HG03520 (cell line): ENCODE measurements at regions not wholly inside any gene's neighbourhood (a gene's known extent, or its start where the extent isn't known, plus 50 kb on each side); places are given as distances from the start of the nearest gene placed in this dataset.
"Not testable (repeated sequence)": the region's sequence is repeated elsewhere in the genome, so short reads cannot be mapped to it uniquely, and the experiment has no call there.

ENCODE experiments used
- ATAC-seq: cut with Tn5 transposase; IDR thresholded peaks from one replicate; pipeline ENCODE4 v1.9.1; 2021; ENCODE audit warnings: mild to moderate bottlenecking, moderate library complexity; ENCODE audit not compliant: unreplicated experiment

DNA sequence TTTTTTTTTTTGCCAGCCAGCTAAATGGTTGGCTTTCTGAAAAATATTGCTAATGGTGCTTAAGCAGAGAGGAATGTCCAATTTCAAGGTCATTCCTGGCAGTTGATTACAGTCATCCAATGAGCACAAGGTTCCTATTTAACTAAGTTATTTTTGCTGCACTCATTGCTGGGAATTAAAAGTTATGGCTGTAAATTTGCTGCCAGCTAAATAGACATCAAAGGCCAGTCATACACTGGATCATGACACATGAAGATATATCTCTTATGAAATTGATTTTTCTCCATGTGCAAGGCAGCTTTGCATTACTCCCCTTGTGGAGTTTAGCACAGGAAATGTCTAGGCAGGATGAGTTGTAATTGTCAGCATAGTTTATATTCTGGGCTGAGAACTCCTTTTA lies 1898.4 kb upstream of the CELF4 start:
- ATAC-seq, result no peak

DNA sequence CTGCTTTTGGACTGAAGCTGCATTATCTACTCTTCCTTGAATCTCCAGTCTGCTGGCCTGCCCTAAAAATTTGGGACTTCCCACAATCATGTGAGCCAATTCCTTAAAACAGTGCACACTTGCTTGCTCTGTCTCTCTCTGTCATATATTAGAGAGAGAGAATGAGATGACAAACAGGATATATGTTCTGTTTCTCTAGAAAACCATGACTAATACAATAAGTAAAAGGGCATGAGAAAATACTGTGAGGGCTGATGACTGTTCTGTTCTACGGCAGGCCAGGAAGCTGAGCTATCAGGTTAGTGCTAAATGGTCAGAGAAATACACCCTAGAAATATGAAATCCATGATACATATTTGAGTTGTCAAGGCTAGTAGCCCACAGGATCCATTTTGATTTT lies 1896.8 kb upstream of the CELF4 start:
- no peak for ATAC-seq

DNA sequence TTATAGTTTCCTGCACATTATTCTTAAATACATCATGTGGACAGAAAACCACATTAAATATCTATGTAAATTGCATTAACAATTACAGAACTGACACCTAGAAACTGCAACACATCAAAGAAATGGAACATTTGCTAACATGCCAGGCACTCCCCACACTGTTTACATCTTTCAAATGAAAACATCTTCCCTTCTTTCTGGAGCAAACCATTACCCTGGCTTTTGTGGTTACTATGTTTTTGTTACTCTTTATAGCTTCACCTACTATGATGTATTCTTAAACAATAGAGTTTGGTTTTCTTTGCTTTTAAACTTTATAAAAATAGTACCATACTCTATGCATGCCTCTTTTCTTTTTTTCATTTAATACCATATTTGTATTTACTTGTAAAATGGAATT lies 1894.5 kb upstream of the CELF4 start:
- no peak for ATAC-seq

DNA sequence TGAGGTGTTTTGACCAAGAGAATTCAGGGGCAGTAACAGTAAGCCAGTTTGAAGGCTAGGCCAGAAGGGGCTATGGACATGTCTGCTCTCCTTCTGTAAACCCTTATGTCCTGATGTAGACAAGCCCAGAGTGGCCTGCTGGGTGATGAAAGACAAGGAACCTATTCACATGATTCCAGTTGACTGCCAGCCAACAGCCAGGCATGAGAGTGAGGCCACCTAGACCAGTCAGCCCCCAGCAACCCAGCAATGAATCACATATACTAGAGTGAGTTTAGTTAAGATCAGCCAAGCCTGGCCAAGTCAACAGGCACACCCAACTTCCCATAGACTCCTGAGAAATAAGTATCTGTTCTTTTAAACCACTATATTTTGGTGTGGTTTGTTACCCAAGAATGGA lies 1889.7 kb upstream of the CELF4 start:
- ATAC-seq, result no peak

DNA sequence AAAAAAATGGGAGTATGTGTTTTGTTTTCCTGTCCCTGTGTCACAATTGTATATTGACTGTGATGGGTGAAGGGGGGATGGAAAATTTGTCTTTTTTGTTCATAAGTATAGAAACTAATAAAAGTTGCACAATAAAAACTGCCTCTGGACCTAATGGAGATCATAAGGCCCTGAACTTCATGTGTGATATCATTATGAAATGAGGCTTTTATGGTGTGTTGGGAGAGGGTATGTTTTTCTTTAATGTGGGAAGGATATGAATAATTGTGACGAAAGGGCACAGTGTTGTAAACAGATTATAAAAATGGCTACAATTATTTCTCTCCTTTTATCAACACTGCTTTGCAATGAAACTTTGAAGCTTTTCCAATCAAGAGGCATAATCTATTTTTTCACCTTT lies 1889.3 kb upstream of the CELF4 start:
- no peak for ATAC-seq

DNA sequence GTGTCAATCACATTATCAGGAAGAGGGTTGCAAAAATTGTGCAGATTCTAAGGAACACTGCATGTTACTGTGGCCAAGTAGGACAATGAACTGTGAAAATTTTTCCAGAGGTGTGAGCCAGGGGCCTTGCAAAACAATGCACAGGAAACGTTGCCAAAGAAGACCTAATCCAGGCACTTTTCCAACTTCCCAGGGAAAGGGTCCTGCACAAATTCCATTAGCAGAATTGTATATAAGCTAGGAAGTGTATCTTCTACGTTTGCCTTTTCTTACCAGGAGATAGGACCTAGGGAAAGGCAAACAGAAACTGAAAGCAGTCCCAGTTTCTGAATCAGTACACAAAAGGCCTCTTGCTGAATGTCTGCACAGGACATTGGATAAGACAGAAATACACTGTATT lies 1888.3 kb upstream of the CELF4 start:
- ATAC-seq, result no peak

DNA sequence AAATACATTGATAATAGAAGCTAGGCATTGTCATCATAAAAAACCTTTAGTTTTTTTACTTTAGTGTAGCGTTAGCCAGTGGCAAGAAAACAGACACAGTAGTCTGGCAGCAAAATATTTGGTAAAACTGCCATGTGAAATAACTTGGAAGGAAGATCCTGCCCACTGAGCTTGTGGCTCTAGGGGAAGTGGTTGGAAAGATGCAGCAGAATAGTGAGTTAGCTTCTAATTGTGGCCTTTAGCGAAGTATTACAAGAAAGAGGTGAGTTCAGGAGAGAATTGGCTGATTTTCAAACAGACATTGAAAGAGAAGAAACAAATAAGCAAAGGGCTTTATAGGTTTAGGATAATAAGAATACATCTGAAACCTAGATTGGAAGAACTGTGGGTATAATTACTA lies 1887.8 kb upstream of the CELF4 start:
- ATAC-seq, result no peak

DNA sequence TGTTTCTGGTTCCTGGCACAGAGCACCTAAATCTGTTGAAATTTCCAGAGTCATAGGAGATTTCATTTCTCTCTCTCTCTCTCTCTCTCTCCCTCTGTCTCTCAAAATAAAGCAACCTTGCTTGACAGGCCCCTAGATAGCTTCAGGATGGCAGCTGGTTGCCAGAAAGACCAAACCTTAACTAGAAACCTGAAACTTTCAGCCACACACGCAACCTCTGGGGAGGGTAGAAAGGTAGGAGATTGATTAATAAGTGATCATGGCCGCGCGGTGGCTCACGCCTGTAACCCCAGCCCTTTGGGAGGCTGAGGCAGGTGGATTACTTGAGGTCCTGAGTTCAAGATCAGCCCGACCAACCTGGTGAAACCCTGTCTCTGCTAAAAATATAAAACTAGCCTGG lies 1885.4 kb upstream of the CELF4 start:
- ATAC-seq, result no peak

DNA sequence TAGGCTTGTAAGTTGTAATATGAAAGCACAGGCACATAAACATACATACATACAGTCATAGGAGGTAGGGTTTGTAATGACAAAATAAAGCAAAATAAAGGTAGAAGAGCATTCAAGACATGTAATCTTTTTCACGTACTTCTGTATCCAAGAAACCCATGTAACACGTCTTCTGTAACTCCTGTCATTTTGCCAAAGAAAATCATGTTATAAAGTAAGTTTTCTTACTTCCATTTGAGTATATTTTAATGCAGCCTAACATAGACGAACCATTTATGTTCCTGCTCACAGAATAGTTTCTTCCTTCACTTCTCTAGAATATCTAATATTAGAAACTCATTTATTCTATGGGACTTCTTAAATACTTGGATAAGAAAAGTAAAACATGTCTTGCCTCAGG lies 1884.0 kb upstream of the CELF4 start:
- ATAC-seq, result no peak

DNA sequence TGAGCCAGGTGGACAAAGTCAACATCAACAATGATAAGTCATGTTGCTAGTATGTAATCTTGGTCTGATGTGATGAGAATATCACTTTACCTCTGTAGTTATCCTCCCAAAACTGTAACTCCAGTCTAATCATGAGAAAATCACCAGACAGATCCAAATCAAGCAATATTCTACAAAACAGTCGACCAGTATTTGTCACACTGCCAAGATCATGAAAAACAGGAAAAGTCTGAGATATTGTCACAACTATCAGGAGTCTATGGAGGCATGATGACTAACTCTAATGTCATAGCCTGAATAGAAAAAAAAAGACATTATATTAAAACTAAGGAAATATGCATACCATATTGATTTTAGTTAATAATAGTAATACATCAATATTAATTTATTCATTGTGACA lies 1883.3 kb upstream of the CELF4 start:
- no peak for ATAC-seq

DNA sequence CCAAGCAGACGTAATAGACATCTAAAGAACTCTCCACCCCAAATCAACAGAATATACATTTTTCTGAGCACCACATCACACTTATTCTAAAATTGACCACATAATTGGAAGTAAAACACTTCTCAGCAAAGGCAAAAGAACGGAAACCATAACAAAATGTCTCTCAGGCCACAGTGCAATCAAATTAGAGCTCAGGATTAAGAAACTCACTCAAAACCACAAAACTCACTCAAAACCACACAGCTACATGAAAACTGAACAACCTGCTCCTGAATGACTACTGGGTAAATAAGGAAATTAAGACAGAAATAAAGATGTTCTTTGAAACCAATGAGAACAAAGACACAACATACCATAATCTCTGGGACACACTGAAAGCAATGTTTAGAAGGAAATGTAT lies 1879.4 kb upstream of the CELF4 start:
- ATAC-seq, result not testable (repeated sequence)

DNA sequence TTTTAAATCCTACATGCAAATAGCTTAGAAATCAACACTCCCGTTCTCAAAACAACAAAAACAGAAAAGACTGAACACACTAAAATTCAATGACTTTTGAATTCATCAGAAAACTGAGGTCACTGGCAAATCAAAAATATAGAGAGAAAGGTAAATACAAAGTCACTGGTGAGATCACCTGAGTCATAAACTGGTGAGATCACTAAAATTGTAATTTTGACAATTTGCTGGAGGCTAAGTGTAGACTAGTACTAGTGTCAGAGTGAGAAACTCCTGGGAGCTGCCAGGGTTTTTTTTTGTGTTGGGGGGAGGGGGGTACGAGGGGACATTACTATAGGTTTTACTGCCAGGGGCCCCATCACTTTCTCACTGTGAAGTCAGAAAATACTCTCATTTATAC lies 1876.0 kb upstream of the CELF4 start:
- ATAC-seq, result no peak

DNA sequence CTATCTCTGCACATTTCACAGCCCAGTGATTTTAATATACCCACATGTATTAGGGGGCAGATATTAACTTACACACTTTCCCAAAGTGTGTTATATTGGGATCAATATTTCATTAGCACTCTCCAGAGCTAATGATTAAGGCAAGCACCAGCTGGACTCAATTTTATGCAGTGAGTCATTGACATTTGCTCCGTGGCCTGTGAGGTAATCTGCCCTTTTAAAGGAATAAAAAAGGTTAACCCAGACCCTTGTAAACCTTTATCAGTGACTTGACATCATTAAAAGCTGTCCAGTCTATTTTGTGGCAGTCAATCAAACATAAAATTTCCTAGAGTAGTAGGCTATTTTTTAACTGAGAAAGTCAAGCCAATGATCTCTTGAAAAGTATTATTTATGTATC lies 1870.4 kb upstream of the CELF4 start:
- ATAC-seq, result no peak

DNA sequence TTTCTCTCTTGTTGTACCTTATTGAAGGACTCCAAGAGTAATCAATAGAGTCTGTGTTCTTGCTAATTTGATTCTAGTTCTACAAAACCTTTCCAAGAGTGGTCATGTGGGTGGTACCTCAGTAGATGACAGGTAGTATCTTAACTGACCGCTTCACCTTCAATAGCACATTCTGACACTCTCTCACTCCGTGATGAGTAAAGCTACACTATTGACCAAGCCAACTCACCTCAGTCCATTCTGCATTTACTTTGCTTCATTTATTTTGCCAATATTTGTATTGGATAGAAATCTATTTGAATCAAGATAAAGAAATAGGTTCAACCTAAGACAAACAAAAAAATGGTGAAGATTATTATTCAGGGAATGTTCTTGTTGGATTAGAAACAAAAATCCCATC lies 1869.6 kb upstream of the CELF4 start:
- ATAC-seq, result no peak

DNA sequence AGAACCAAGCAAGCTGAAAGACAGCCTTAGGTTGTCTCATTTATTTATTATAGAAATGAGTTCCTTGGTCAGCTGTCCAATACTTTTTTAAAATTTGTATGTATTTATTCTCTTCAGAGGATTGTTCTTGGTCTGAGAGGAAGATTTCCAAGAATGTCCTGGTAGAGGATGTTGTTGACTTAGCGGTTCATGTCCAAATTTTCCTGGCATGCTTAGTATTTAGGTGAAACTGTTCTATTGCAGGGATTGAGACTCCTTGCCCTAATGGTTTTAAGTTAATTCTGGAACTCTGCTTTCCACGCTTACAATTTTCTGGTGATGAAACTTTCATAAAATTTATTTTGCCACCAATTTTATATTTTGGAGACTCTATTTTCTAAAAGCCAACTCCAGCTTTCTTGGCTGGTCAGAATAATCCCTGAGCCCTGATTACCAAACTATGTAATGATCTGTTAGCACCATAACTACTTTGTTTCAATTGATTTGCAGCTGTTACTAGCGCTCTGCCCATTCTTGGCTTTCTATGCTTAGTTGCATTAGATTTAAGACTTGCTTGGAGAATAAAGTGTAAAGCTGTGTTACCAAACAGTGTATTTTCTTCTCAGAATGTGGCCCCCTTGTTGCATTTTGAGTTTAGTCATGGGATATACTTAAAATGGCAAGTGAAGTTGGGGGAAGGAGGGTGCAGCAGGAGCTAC lies 1868.8 kb upstream of the CELF4 start:
- no peak for ATAC-seq

DNA sequence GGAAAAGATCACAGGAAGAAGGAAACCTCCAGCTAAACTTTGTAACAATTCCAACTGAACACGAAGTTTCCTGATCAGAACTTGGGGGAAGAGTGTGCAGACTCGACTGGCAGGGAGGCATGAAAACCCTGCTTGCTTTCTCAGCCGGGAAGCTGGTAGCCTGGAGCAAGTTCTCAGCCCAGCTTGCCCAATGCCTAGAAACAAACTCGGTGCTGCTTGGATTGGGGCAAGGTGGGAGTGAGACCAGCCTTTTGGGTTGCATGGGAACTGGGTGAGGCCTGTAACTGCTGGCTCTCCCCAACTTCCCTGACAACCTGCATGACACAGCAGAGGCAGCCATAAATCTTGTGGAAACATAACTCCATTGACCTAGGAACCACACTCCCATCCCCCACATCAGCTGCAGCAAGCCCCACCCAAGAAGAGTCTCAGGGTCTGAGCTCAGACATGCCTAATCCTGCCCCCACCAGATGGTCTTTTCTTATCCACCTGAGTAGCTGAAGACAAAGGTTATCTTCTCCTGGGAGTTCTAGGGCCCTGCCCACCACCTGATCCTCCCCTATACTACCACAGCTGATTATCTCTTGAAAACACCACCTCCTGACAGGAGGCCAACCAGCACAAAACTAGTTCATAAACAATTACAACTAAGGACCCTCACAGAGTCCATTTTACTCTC lies 1859.7 kb upstream of the CELF4 start:
- no peak for ATAC-seq

DNA sequence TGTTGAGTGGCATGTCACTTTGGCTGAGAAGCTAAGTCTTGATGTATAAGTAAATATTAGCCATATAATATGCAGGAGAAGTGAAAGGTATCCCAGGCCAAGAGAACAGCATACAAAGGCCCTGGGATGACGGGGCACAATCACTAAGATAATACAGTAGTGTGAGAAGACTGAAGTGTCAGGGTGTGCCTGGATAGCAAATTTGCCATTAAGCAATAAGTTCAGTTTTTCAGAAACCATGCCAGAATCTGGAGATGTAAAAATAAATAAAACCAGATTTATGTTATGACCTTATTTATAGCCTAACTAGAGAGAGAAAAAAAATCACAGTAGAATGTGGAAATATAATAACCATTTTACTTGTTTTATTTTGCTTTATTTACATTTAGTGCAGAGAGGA lies 1858.7 kb upstream of the CELF4 start:
- no peak for ATAC-seq

DNA sequence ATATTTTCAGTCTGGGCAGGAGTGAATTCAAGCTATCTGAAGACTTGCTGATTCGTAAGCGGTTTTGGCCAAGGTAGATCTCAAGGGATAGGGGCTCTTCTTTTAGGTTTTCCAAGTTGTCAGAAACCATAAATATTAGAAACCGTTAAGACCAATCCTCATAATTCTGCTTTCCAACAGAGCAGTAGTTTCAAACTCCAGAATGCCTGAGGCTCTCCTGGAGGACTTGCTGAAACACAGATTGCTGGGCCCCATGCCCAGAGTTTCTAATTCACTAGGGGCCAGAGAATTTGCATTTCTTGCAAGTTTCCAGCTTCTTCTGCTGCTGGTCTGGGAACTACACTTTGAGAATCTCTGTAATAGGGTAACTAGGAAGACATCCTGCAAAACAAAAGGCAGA lies 1855.7 kb upstream of the CELF4 start:
- no peak for ATAC-seq

DNA sequence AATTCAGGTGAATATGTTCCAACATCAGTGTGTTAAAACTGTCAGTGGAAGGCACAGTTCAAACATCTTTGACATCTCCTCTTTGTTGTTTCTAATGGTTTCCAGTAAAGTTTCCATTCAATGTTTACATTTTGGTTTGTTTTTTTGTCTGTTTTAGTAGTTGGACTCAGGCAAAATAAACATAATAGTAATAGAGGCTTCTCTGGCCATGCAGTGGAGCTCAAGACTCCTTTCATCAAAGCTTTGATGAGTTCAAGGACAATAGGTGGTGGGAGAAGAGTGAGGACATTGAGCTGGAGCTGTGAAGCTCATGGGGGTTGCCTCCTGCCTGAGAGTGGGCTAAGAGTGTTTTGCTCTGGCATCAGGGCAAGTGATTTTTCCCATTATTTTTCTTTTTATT lies 1853.7 kb upstream of the CELF4 start:
- no peak for ATAC-seq

DNA sequence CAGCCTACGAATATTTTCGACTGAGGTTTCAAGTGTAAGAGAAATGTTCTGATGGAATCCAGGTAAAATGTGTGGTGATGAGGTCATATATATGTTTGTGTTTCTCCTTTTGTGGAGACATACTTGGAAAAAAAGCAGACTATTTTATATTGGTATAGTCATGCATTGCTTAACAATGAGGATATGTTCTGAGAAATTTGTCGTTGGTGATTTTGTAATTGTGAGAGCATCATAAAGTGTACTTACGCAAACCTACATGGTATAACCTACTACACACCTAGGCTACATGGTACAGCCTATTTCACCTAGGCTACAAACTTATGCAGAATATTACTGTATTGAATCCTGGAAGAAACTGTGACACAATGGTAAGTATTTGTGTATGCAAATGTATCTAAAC lies 1849.9 kb upstream of the CELF4 start:
- ATAC-seq, result no peak

DNA sequence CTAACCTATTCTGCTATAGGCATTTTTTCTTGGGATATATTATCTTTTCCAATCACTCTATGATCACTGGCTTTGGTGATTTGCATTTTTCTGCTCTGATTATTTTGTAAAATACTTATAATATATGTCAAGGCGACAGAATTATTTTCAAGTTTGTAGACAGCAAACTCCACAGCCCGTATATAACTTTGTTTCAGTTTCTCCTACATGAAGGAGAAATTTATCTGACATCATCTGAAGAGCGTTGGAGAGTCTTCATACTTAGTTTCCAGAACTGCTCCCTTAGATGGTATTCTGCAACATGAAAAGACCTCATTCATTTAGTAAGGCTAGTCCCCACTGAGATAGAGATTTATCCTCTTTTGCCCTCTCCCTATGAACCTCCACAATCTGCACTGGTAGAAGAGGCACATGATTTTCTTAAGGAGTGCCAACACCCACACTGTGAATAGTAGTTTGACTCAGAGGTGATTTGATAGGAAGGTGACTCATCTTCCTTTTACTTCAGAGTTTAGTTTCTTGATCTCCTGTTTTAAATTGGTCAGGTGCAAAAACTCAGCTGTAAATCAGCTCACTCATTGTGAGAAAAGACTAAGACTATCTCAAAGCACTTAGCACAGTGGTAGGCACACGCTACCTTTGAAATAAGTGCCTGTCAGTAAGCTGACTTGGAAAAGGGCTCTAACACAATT lies 1848.6 kb upstream of the CELF4 start:
- no peak for ATAC-seq

DNA sequence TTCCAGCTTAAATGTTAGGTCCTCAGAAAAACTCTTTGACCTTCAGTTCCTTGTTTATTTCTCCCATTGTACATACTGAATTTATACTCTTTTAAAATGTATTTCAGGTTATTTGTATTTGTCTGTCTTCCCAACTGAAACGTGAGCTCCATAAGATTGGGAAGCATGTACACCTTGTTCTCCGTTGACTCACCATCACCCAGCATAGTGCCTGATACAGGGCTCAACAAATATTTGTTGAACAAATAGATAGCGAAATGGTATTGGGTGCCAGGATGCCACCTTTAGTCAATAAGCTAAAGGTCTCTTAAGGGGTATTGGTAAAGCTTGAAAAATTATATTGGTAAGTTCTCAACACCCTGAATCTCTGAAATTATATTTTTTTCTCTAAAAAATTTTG lies 1841.3 kb upstream of the CELF4 start:
- no peak for ATAC-seq
